H1 (cell line): ENCODE measurements at regions not wholly inside any gene's neighbourhood (a gene's known extent, or its start where the extent isn't known, plus 50 kb on each side); places are given as distances from the start of the nearest gene placed in this dataset.
A peak's percentile ranks its signal among the peaks of the same experiment; 100 is the strongest.

Experiments
- CTCF ChIA-PET: fragments of 300-600 bp; sonication (Branson Sonifier 250); formaldehyde crosslinking; loops from one replicate; lab custom pipeline; 2021; ENCODE audit not compliant: partially characterized antibody; lab: Charles Lee
- POLR2A ChIA-PET: fragments of 300-600 bp; sonication (Branson Sonifier 250); formaldehyde crosslinking; loops from one replicate; lab custom pipeline; 2021; ENCODE audit warnings: inconsistent platforms; ENCODE audit not compliant: partially characterized antibody; lab: Charles Lee
- DNase-seq, 2 experiments: peaks; one replicate each; pipeline versions ENCODE4 v3.0.0 to v3.0.0-alpha.2; 2010 to 2022; ENCODE audit warnings: low spot score in 2 of 2, low read depth in 1 of 2, mixed read lengths in 1 of 2
- FAIRE-seq: peaks from 2 replicates; lab custom pipeline; 2011; peaks lifted over from hg19 to GRCh38; lab: Jason Lieb, UNC
- H2AFZ ChIP-seq: 2 replicates; pipeline ENCODE4 v1.8.1; 2012; ENCODE audit warnings: low read length, inconsistent platforms
- H2AK5ac ChIP-seq: 2 replicates; pipeline ENCODE4 v1.6.1; 2013; ENCODE audit warnings: low read depth, low read length
- H2BK120ac ChIP-seq: replicated peaks from 2 replicates; pipeline ENCODE3; 2013; ENCODE audit warnings: low read depth, low read length, inconsistent platforms
- H2BK12ac ChIP-seq: 2 replicates; pipeline ENCODE4 v1.6.1; 2013; ENCODE audit warnings: low read depth, low read length
- H2BK15ac ChIP-seq: 2 replicates; pipeline ENCODE4 v1.6.1; 2013; ENCODE audit warnings: low read length
- H2BK20ac ChIP-seq: 2 replicates; pipeline ENCODE4 v1.6.1; 2013; ENCODE audit warnings: low read length
- H2BK5ac ChIP-seq: 2 replicates; pipeline ENCODE4 v1.6.1; 2013; ENCODE audit warnings: low read depth, low read length
- H3K14ac ChIP-seq: 2 replicates; pipeline ENCODE4 v1.6.1; 2013; ENCODE audit warnings: inconsistent platforms; ENCODE audit not compliant: insufficient read length
- H3K18ac ChIP-seq: 2 replicates; pipeline ENCODE4 v1.6.1; 2013; ENCODE audit warnings: low read length; ENCODE audit errors: extremely low read depth
- H3K23ac ChIP-seq: 2 replicates; pipeline ENCODE4 v1.6.1; 2013; ENCODE audit warnings: inconsistent platforms; ENCODE audit not compliant: insufficient read length
- H3K23me2 ChIP-seq: 2 replicates; pipeline ENCODE4 v1.6.1; 2013; ENCODE audit warnings: low read depth, low read length
- H3K27ac ChIP-seq: 2 replicates; pipeline ENCODE4 v1.6.1; 2011; ENCODE audit warnings: low read depth, low read length, inconsistent platforms
- H3K27me3 ChIP-seq, 4 experiments: replicated peaks in 1 of 4; 1 replicate in 1 of 4; 2 replicates in 3 of 4; pipeline versions ENCODE4 v1.6.1 to v1.8.1; 2011 to 2013; ENCODE audit warnings: low read length in 3 of 4, mild to moderate bottlenecking in 3 of 4, inconsistent platforms in 2 of 4, mixed read lengths in 2 of 4, moderate library complexity in 1 of 4; ENCODE audit not compliant: control insufficient read depth in 3 of 4, insufficient read depth in 3 of 4; ENCODE audit errors: extremely low read depth in 1 of 4
- H3K36me3 ChIP-seq, 4 experiments: 2 replicates each; pipeline versions ENCODE4 v1.6.1 to v1.8.1; 2011 to 2013; ENCODE audit warnings: mild to moderate bottlenecking in 4 of 4, low read length in 3 of 4, moderate library complexity in 2 of 4, control low read depth in 1 of 4, inconsistent platforms in 1 of 4; ENCODE audit not compliant: insufficient read depth in 4 of 4, control insufficient read depth in 2 of 4
- H3K4ac ChIP-seq: replicated peaks from 2 replicates; pipeline ENCODE3; 2013; ENCODE audit warnings: low read length, low read depth, mixed read lengths, inconsistent platforms; ENCODE audit not compliant: insufficient read length
- H3K4me1 ChIP-seq, 4 experiments: replicated peaks in 1 of 4; 1 replicate in 1 of 4; 2 replicates in 3 of 4; pipeline versions ENCODE4 v1.6.1 to v1.8.1; 2011 to 2013; ENCODE audit warnings: low read length in 3 of 4, inconsistent platforms in 2 of 4, mixed read lengths in 1 of 4; ENCODE audit not compliant: insufficient read depth in 4 of 4, control insufficient read depth in 3 of 4
- H3K4me2 ChIP-seq, 2 experiments: 2 replicates each; pipeline versions ENCODE4 v1.6.1 to v1.8.1; 2011 to 2013; ENCODE audit warnings: low read depth in 2 of 2, low read length in 2 of 2, control low read depth in 1 of 2, inconsistent platforms in 1 of 2, mild to moderate bottlenecking in 1 of 2; ENCODE audit not compliant: insufficient read depth in 1 of 2
- H3K4me3 ChIP-seq, 4 experiments: fragments of 200-600, 300-600 bp in 1 of 4; sonication (generic), shearing (Covaris generic), sonication (Bioruptor Twin) in 1 of 4; 2 replicates each; pipeline versions ENCODE4 v1.5.1 to v1.8.1; 2011 to 2016; ENCODE audit warnings: low read length in 4 of 4, low read depth in 3 of 4, control low read depth in 2 of 4, inconsistent platforms in 2 of 4, mild to moderate bottlenecking in 2 of 4, mixed read lengths in 1 of 4, moderate library complexity in 1 of 4; ENCODE audit not compliant: insufficient read depth in 2 of 4; ENCODE audit errors: extremely low read depth in 1 of 4
- H3K56ac ChIP-seq: replicated peaks from 2 replicates; pipeline ENCODE3; 2013; ENCODE audit warnings: low read depth, mild to moderate bottlenecking, mixed read lengths, low read length, inconsistent platforms; ENCODE audit not compliant: insufficient read length
- H3K79me1 ChIP-seq: 2 replicates; pipeline ENCODE4 v1.6.1; 2013; ENCODE audit warnings: low read depth, low read length, control low read depth
- H3K79me2 ChIP-seq, 2 experiments: 2 replicates each; pipeline versions ENCODE4 v1.6.1 to v1.8.1; 2012 to 2013; ENCODE audit warnings: low read length in 2 of 2, mild to moderate bottlenecking in 2 of 2, inconsistent platforms in 1 of 2; ENCODE audit not compliant: insufficient read depth in 2 of 2, control insufficient read depth in 1 of 2
- H3K9ac ChIP-seq, 4 experiments: replicated peaks in 1 of 4; 1 replicate in 1 of 4; 2 replicates in 3 of 4; pipeline versions ENCODE4 v1.6.1 to v1.8.1; 2011 to 2013; ENCODE audit warnings: low read depth in 3 of 4, low read length in 3 of 4, control low read depth in 2 of 4, mild to moderate bottlenecking in 2 of 4, moderate library complexity in 2 of 4, inconsistent platforms in 1 of 4; ENCODE audit errors: extremely low read depth in 1 of 4
- H3K9me3 ChIP-seq, 2 experiments: 2 replicates each; pipeline versions ENCODE4 v1.6.1 to v1.8.1; 2012 to 2013; ENCODE audit warnings: mild to moderate bottlenecking in 2 of 2, moderate library complexity in 2 of 2, control low read depth in 1 of 2, inconsistent platforms in 1 of 2, low read depth in 1 of 2, low read length in 1 of 2, mixed read lengths in 1 of 2; ENCODE audit not compliant: insufficient read depth in 2 of 2
- H4K20me1 ChIP-seq, 2 experiments: replicated peaks in 1 of 2; 2 replicates each; pipeline versions ENCODE3 to v1.8.1; 2011 to 2013; ENCODE audit warnings: inconsistent platforms in 2 of 2, low read length in 2 of 2, mild to moderate bottlenecking in 1 of 2; ENCODE audit not compliant: insufficient read depth in 2 of 2, control insufficient read depth in 1 of 2
- H4K5ac ChIP-seq: 2 replicates; pipeline ENCODE4 v1.6.1; 2013; ENCODE audit warnings: low read length, low read depth, mixed read lengths, inconsistent platforms; ENCODE audit not compliant: insufficient read length
- H4K8ac ChIP-seq: 2 replicates; pipeline ENCODE4 v1.8.0; 2013; ENCODE audit warnings: mild to moderate bottlenecking, moderate library complexity, low read length, inconsistent platforms; ENCODE audit not compliant: insufficient read depth; ENCODE audit errors: extremely low read depth
- H4K91ac ChIP-seq: replicated peaks from 2 replicates; pipeline ENCODE3; 2013; ENCODE audit warnings: low read length, mixed read lengths, inconsistent platforms; ENCODE audit not compliant: insufficient read length
- CREB1 ChIP-seq: IDR thresholded peaks from 2 replicates; pipeline ENCODE4 v1.6.1; 2012; ENCODE audit warnings: inconsistent platforms
- MAFK ChIP-seq: IDR thresholded peaks from 2 replicates; pipeline ENCODE4 v1.6.1; 2012; ENCODE audit warnings: low read depth, mild to moderate bottlenecking, improper control_type of control experiment, low read length
- PHF8 ChIP-seq: fragments of 200-600 bp; sonication (generic); conservative IDR thresholded peaks from 2 replicates; pipeline ENCODE4 v1.7.1; 2012; ENCODE audit warnings: low read depth, mild to moderate bottlenecking, inconsistent platforms, low read length, moderate library complexity
- WGBS, 2 experiments: shearing (Covaris generic) in 1 of 2; methylation state at CpG; one replicate each; pipeline versions ENCODE4 v1.1.6 to v1.1.7; 2013 to 2015; ENCODE audit warnings: low lambda C conversion rate in 2 of 2, mixed read lengths in 2 of 2, inconsistent platforms in 1 of 2, low coverage in 1 of 2, missing lambda C conversion rate in 1 of 2; ENCODE audit not compliant: insufficient replicate concordance in 2 of 2, insufficient coverage in 1 of 2, insufficient read length in 1 of 2; ENCODE audit errors: extremely low coverage in 1 of 2, missing lambda C conversion rate in 1 of 2; 5-methylcytosine and 5-hydroxymethylcytosine counted together

- no peaks in the 10 kb centered on the region for H3K9me3 ChIP-seq
- H2AK5ac ChIP-seq: no peak overlapping the region
- H3K14ac ChIP-seq: no peak overlapping the region
- H3K4ac ChIP-seq: no peak overlapping the region
- H3K18ac ChIP-seq: no peak overlapping the region
- H4K5ac ChIP-seq: no peak overlapping the region
- H3K27ac ChIP-seq: no peak overlapping the region
- H3K4me2 ChIP-seq: no peak overlapping the region
- H3K56ac ChIP-seq: no peak overlapping the region
- no peaks in the 10 kb centered on the region for H3K23me2 ChIP-seq
- H2BK5ac ChIP-seq: no peak overlapping the region
- H3K23ac ChIP-seq: no peak overlapping the region
- no peak overlapping the region for H3K9ac ChIP-seq
- H2BK12ac ChIP-seq: no peak overlapping the region
- DNase-seq (no peak), FAIRE-seq (no peak)
- no peak overlapping the region for H4K8ac ChIP-seq
- CTCF ChIA-PET: interaction anchor here (1.3 to 1.4 kb wide), 2 partner anchors 10 to 12 kb away, joined by 3 read pairs; no protein-coding TSS in a partner anchor
- H2AFZ ChIP-seq: no peak overlapping the region
- no peak overlapping the region for H2BK15ac ChIP-seq
- WGBS, 2 experiments: 87% methylated on average over 4 of the region's 4 CpGs; no CpG with 5 or more reads in 1 of the 2 experiments
- H3K4me3 ChIP-seq: no peak overlapping the region
- H2BK20ac ChIP-seq: no peak overlapping the region
- no peaks in the 10 kb centered on the region for H3K4me1 ChIP-seq
- no peaks in the 10 kb centered on the region for H4K20me1 ChIP-seq
- no peak overlapping the region for H4K91ac ChIP-seq
- no peaks in the 10 kb centered on the region for H3K27me3 ChIP-seq
- H3K79me2 ChIP-seq: no peaks in the 10 kb centered on the region
- H2BK120ac ChIP-seq: no peak overlapping the region
- H3K79me1 ChIP-seq: no peaks in the 10 kb centered on the region
- POLR2A ChIA-PET: no interaction called here
- H3K36me3 ChIP-seq: no peaks in the 10 kb centered on the region
- TF ChIP-seq PHF8 (no peak), MAFK (peak; percentile 11; the same call in 1 of the 2 replicates), CREB1 (no peak)
These were observed 194.6 kb upstream of the FSCB start for GRCh38 chr14:44701563-44702263.
